ENCODE measurements at regions not wholly inside any gene's neighbourhood (a gene's known extent, or its start where the extent isn't known, plus 50 kb on each side); places are given as distances from the start of the nearest gene placed in this dataset.
A peak's percentile ranks its signal among the peaks of the same experiment; 100 is the strongest.
"Not testable (repeated sequence)": the region's sequence is repeated elsewhere in the genome, so short reads cannot be mapped to it uniquely, and the experiment has no call there.

DNA sequence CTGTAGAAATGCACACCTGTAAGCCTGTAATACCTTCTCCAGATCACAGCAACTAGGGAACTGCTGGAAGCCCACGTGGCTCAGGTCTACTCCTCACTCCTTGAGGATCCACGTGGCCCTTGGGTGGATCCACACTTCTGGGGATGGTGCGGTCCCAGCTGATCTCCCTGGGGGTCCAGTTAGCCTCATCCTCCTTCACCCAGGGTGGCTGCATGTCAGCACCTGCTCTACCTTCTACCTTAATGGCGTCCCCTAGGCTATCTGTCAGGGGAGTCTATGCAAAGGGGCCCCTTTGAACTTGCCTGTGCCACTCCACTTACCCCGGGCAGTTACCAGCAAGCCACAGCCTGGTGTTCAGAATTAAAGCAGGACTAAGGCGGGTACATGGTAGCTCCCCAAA, 284.7 kb downstream of the MYCN start:
- no peak for DNase-seq (ENCODE audit: low read depth, low spot score)

DNA sequence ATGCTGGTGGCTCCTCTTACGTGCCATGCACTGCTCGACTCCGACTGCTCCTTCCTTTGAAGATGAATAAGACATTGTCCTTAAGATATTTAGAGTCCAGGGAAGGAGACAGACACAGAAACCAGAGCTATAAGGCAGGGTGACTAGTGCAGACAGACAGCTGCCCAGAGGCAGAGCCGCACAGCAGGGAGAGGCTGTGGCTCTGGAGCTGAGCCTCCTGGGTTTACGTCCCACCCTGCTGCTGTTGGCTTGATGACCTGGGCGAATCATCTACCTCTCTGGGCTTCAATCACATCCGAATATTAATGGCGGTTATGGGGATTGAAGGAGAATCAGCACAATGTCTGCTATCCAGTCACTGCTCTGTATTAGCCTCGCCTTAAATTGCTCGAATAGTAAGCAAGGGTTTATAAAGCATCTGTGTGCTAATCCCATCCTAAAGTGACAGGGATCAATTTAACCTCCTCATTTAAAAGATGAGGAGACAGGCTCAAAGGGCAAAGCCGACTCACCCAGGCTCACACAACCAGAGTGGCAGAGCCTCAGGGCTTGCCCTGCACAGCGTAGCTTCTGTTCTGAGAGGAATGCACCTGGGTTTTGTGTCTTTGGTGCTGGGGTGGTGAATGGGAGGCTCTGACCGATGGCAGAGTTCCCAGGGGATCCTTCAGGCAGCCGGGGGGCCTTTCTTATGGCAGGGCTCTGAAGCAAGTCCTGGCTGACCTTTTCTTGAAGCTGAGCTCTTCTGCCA, 284.1 kb downstream of the MYCN start:
- peak; percentile 35 for DNase-seq (ENCODE audit: low read depth, low spot score)

DNA sequence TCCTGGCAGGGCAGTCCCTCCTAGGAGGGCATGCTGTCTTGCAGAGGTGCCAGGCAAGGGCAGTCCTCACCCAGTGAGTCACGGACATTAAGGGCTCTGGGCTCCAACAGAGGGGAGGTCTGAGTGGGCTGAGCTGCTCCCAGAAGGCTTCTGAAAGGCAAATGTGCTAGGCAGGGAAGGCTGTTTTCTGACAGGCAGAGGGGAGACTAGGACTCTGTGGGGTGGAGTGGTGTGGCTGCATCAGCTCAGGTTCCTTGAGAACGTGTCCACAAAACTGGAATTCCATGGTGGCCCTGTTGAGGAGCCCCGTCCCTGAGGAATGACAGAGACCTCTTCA, 283.5 kb downstream of the MYCN start:
- no peak for DNase-seq (ENCODE audit: low read depth, low spot score)

DNA sequence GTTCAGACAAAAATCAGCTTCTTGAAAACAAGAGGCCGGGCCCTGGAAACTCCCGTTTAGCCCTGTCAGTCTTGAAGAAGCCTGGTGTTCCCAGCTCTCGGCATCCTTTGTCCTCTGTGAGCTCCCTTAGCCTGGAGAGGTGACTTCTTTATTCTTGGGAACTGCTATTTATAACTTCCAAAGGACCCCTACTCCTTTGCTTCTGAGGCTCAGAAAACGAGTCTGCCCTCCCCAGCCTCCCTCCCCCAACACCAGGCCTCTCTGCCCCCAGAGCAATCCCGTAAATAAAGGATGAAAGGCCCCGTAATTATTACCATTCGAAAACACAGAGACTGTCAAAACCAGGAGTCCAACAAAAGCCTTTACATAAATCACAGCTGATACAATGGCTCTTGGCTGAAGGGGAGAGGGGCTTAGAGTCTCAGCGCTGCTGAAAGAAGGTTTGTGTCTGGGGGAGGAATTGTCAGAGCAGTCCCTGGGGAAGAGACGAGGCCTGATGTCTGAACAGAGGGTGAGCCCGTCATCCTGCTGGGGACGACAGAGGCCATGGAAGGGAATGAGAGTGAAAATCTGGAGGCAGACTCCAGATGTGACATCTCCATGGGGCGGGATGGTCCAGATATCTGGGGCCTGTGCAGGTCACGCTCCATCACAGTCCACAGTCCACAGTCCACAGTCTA, 283.0 kb downstream of the MYCN start:
- peak; percentile 74 for DNase-seq (ENCODE audit: low read depth, low spot score)

GRCh38 chr2:16222326-16222725, 282.0 kb downstream of the MYCN start:
- no peak for DNase-seq (ENCODE audit: low read depth, low spot score)

DNA sequence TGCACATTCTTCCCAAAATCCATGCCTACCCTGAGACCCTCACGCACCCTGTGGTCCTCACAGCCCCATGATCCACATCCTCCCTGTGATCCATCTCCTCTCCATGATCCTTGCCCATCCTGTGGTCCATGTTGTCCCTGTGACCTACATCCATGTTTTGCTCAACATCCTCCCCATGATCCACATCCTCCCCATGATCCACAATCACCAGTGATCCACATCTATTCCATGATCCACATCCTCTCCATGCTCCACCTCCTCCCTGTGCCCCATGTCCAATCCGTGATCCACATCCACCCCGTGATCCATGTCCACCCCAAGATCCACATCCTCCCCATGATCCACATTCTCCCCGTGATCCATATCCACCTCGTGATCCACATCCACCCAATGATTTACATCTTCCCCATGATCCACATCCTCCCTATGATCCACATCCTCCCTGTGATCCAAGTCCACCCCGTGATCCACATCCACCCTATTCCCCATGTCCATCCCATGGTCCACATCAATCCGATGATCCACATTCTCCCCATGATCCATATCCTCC, 281.2 kb downstream of the MYCN start:
- no peak for DNase-seq (ENCODE audit: low read depth, low spot score)

GRCh38 chr2:16219292-16219975, 279.1 kb downstream of the MYCN start:
- no peak for DNase-seq (ENCODE audit: low read depth, low spot score)

- DNase-seq (ENCODE audit: low read depth, low spot score) = peak; percentile 78
Measured at GRCh38 chr2:16218625-16219024, 278.3 kb downstream of the MYCN start.

GRCh38 chr2:16218161-16218560, 277.8 kb downstream of the MYCN start:
- DNase-seq (ENCODE audit: low read depth, low spot score) = no peak

GRCh38 chr2:16217741-16218140, 277.4 kb downstream of the MYCN start:
- not testable (repeated sequence) for DNase-seq (ENCODE audit: low read depth, low spot score)

DNA sequence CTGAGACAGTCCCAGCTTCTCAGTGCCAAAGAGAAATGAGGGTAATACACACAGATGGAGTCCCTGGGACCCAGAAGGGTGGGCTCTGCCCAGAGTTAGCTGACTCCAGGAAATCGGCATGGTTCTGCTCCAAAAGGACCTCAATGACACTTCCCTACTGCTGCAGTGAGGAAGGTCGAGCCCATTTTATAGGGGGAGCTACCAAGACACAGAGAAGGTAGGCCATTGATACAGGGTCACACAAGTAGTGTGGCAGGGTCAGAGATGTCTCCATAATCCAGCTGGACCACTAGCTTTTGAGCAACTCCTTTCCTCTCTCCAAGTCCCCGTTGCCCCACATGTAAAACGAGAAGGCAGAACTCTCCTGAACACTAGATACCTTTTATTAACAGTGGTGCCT, 276.9 kb downstream of the MYCN start:
- DNase-seq (ENCODE audit: low read depth, low spot score) = no peak

GRCh38 chr2:16216558-16216945, 276.2 kb downstream of the MYCN start:
- no peak for DNase-seq (ENCODE audit: low read depth, low spot score)

DNA sequence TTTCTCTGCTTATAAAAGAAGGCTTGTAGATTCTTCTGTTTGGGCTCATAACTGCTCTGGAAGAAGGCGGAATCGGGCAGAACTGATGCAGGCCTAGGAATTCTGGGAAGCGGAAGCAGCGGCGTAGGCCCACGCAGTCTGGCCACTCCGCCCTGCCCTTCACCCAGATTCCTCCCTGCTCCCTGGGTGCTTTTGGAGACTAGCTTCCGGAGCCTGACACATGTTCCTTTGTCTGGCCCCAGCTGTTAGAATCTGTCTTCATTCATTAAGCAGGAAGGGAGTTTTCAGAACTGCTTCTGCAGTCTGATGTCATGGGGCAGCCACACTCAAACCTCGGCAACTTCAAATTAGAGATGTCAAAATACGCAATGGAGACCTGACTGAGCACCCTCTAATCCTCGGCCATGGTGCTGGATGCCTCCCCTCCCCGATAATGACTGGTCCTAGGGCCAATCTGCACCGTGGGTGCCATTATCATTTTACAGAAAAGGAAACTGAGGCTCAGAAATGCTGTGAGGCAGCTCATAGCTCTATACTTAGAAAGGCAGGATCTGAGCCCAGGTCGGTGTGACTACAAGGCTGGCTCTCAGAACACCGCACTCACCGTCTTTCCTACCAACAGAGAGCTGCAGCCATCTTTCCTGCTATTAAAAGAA, 275.7 kb downstream of the MYCN start:
- DNase-seq (ENCODE audit: low read depth, low spot score) = no peak

DNA sequence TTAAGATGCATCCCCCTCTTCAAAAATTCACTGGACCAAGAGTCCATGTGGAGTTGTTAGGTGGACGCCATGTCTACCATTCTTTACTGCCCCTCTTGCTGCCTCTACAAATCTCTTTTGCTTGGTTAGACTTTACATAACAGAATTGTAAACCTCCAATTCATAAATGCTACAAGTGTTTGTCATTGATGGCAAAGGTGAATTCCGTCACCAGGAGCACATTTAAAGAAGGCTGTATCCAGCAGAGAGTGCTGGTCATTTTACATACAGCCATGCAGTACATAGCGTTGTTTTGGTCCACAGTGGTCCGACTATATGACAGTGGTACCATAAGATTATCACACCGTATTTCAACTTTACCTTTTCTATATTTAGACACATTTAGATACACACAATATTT, 274.5 kb downstream of the MYCN start:
- no peak for DNase-seq (ENCODE audit: low read depth, low spot score)

DNA sequence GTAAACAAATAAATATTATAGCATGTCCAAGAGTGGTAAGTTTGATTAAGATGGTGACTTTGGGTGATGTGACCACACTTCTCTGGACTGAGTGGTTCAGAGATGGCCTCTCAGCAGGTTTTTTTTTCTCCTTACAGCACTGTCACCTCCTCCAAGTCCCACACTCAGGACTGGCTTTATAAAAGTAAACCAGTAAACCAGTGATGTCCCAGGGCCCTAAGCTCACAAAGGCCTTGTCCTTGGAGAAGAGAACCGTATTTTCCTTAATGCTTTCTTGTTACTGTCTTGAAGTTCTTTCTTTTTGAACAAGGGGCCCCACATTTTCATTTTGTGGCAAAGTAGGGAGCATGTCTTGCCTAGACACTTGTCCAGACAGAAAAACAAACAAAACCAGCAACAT, 274.0 kb downstream of the MYCN start:
- no peak for DNase-seq (ENCODE audit: low read depth, low spot score)

DNA sequence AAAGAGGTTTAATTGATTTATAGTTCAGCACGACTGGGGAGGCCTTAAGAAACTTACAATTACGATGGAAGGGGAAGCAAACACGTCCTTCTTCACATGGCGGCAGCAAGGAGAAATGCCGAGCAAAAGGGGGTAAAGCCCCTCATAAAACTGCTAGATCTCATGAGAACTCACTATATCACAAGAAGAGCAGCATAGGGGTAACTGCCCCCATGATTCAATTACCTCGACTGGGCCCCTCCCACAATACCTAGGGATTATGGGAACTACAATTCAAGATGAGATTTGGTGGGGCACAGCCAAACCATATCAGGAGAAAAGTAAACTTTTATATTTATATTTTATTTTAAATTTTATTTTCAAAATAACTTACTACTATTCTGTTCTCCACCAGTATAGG, 272.0 kb downstream of the MYCN start:
- no peak for DNase-seq (ENCODE audit: low read depth, low spot score)

- no peak for DNase-seq (ENCODE audit: low read depth, low spot score)
Measured at GRCh38 chr2:16211341-16211740, 271.0 kb downstream of the MYCN start.

DNA sequence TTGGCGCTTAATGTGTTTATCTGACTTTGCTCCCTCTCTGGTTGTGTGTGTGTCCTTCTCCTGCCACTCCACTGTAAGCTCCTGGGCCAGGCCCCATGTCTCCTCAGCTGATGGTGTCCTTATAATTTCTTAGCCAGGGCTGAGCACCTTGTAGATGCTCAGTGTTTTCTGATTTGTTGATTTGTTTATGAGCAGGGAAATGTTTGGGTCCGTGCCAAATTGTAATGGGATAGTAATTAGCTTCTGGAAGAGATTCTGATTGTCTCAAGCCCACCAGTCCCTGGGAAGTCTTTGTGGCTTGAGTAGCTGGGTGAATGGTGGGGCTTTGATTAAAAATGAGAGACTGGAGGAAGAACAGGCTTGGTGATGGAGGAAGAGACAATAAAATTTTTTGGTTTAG, 270.5 kb downstream of the MYCN start:
- no peak for DNase-seq (ENCODE audit: low read depth, low spot score)

DNA sequence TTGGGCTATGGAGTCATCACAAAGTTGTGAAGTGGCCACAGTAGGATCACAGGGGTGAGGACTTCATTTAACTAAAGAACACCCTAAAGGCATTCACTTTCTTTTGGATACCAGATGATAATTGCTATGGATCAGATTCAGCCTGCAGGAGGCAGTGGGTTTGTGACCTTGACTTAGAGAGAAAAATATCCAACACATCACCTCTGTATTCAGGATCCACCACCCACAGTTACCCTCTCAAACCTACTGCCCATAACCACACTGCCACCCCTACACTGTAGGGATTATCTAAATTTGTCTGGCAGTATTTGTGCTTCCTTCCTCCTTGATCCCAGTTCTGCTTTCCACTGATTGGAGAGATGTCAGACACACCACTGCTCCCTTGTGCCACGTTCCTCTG, 269.4 kb downstream of the MYCN start:
- no peak for DNase-seq (ENCODE audit: low read depth, low spot score)

- no peak for DNase-seq (ENCODE audit: low read depth, low spot score)
Measured at GRCh38 chr2:16208921-16209320, 268.6 kb downstream of the MYCN start.

GRCh38 chr2:16208241-16208797, 268.0 kb downstream of the MYCN start:
- DNase-seq (ENCODE audit: low read depth, low spot score) = no peak

GRCh38 chr2:16207611-16208010, 267.3 kb downstream of the MYCN start:
- no peak for DNase-seq (ENCODE audit: low read depth, low spot score)

Measured in ELF-1 (cell line).